Trophoblast cell (in vitro differentiated cells and primary cell): ENCODE measurements at regions not wholly inside any gene's neighbourhood (a gene's known extent, or its start where the extent isn't known, plus 50 kb on each side); places are given as distances from the start of the nearest gene placed in this dataset.
"Not testable (repeated sequence)": the region's sequence is repeated elsewhere in the genome, so short reads cannot be mapped to it uniquely, and the experiment has no call there.

Source experiments
- DNase-seq, 2 donors: peaks; one replicate each; pipeline ENCODE4 v3.0.0-alpha.2; 2016
- H2AFZ ChIP-seq: 2 replicates; pipeline ENCODE4 v1.6.1; 2013; ENCODE audit warnings: low read length, moderate library complexity, mild to moderate bottlenecking; ENCODE audit not compliant: insufficient read depth, poor library complexity
- H2AK5ac ChIP-seq: 2 replicates; pipeline ENCODE4 v1.6.1; 2013; ENCODE audit warnings: mild to moderate bottlenecking, low read length
- H2BK120ac ChIP-seq: 2 replicates; pipeline ENCODE4 v1.6.1; 2013; ENCODE audit warnings: low read length, mild to moderate bottlenecking, moderate library complexity; ENCODE audit not compliant: insufficient read depth, poor library complexity
- H2BK12ac ChIP-seq: 2 replicates; pipeline ENCODE4 v1.6.1; 2013; ENCODE audit warnings: mild to moderate bottlenecking, low read length, moderate library complexity
- H2BK5ac ChIP-seq: 2 replicates; pipeline ENCODE4 v1.6.1; 2013; ENCODE audit warnings: low read length, low read depth, moderate library complexity, mild to moderate bottlenecking; ENCODE audit not compliant: poor library complexity
- H3K14ac ChIP-seq: 2 replicates; pipeline ENCODE4 v1.6.1; 2013; ENCODE audit warnings: mild to moderate bottlenecking, low read length
- H3K18ac ChIP-seq: 2 replicates; pipeline ENCODE4 v1.6.1; 2013; ENCODE audit warnings: mild to moderate bottlenecking, low read length
- H3K23ac ChIP-seq: 2 replicates; pipeline ENCODE4 v1.6.1; 2013; ENCODE audit warnings: low read length
- H3K27ac ChIP-seq: 2 replicates; pipeline ENCODE4 v1.5.1; 2013; ENCODE audit warnings: low read depth, mild to moderate bottlenecking, inconsistent platforms, low read length, moderate library complexity
- H3K27me3 ChIP-seq: 2 replicates; pipeline ENCODE4 v1.6.1; 2013; ENCODE audit warnings: inconsistent platforms, mild to moderate bottlenecking, low read length, moderate library complexity; ENCODE audit not compliant: insufficient read depth
- H3K36me3 ChIP-seq, 2 experiments: 1 replicate in 1 of 2; 2 replicates in 1 of 2; pipeline ENCODE4 v1.6.1; 2013; ENCODE audit warnings: low read length in 2 of 2, mild to moderate bottlenecking in 2 of 2, moderate library complexity in 1 of 2; ENCODE audit not compliant: insufficient read depth in 2 of 2, control insufficient read depth in 1 of 2
- H3K4ac ChIP-seq: 2 replicates; pipeline ENCODE4 v1.6.1; 2013; ENCODE audit warnings: low read depth, mild to moderate bottlenecking, low read length, moderate library complexity
- H3K4me1 ChIP-seq, 2 experiments: 1 replicate in 1 of 2; 2 replicates in 1 of 2; pipeline ENCODE4 v1.6.1; 2013; ENCODE audit warnings: low read length in 2 of 2, mild to moderate bottlenecking in 2 of 2, moderate library complexity in 1 of 2; ENCODE audit not compliant: insufficient read depth in 2 of 2, control insufficient read depth in 1 of 2
- H3K4me2 ChIP-seq: 2 replicates; pipeline ENCODE4 v1.6.1; 2013; ENCODE audit warnings: inconsistent platforms, mild to moderate bottlenecking, low read length, moderate library complexity
- H3K4me3 ChIP-seq: 2 replicates; pipeline ENCODE4 v1.5.1; 2013; ENCODE audit warnings: mild to moderate bottlenecking, low read depth, low read length, inconsistent platforms
- H3K79me1 ChIP-seq: one replicate; pipeline ENCODE4 v1.6.1; 2013; ENCODE audit warnings: low read length
- H3K79me2 ChIP-seq: 2 replicates; pipeline ENCODE4 v1.6.1; 2013; ENCODE audit warnings: low read length, mild to moderate bottlenecking; ENCODE audit not compliant: control insufficient read depth, insufficient read depth, poor library complexity
- H3K9ac ChIP-seq: 2 replicates; pipeline ENCODE4 v1.6.1; 2013; ENCODE audit warnings: mild to moderate bottlenecking, low read length
- H3K9me3 ChIP-seq: 2 replicates; pipeline ENCODE4 v1.6.1; 2013; ENCODE audit warnings: low read depth, mild to moderate bottlenecking, control low read depth, inconsistent platforms, low read length; ENCODE audit not compliant: insufficient read depth
- H4K12ac ChIP-seq: 2 replicates; pipeline ENCODE4 v1.6.1; 2013; ENCODE audit warnings: low read depth, mild to moderate bottlenecking, low read length, moderate library complexity
- H4K8ac ChIP-seq: 2 replicates; pipeline ENCODE4 v1.6.1; 2013; ENCODE audit warnings: low read depth, mild to moderate bottlenecking, low read length, moderate library complexity
- H4K91ac ChIP-seq: one replicate; pipeline ENCODE4 v1.6.1; 2013; ENCODE audit warnings: low read depth, mild to moderate bottlenecking, low read length, moderate library complexity
- WGBS: extraction: QIAGEN DNeasy Blood & Tissue Kit; methylation state at CpG from one replicate; pipeline ENCODE4 v1.1.7; 2013; ENCODE audit warnings: missing lambda C conversion rate; ENCODE audit not compliant: insufficient read length, insufficient coverage; ENCODE audit errors: extremely low coverage; 5-methylcytosine and 5-hydroxymethylcytosine counted together

- DNase-seq: no peak
- H3K14ac ChIP-seq: no peak overlapping the region
- H2BK12ac ChIP-seq: no peak overlapping the region
- H3K4me2 ChIP-seq: no peak overlapping the region
- H3K23ac ChIP-seq: no peak overlapping the region
- H3K9ac ChIP-seq: no peak overlapping the region
- no peaks in the 10 kb centered on the region for H3K79me1 ChIP-seq
- no peaks in the 10 kb centered on the region for H3K36me3 ChIP-seq
- no peak overlapping the region for H4K91ac ChIP-seq
- H2BK5ac ChIP-seq: no peak overlapping the region
- no peaks in the 10 kb centered on the region for H3K27me3 ChIP-seq
- H3K9me3 ChIP-seq: no peaks in the 10 kb centered on the region
- no CpG with 5 or more reads among the region's 2 CpGs for WGBS
- no peak overlapping the region for H2BK120ac ChIP-seq
- no peak overlapping the region for H3K27ac ChIP-seq
- H3K79me2 ChIP-seq: no peaks in the 10 kb centered on the region
- no peak overlapping the region for H2AK5ac ChIP-seq
- no peak overlapping the region for H2AFZ ChIP-seq
- no peak overlapping the region for H4K8ac ChIP-seq
- H3K4me1 ChIP-seq: no peaks in the 10 kb centered on the region
- no peak overlapping the region for H3K4ac ChIP-seq
- no peak overlapping the region for H4K12ac ChIP-seq
- H3K4me3 ChIP-seq: no peak overlapping the region
- H3K18ac ChIP-seq: no peak overlapping the region
Measured at GRCh38 chr21:14670409-14670808, 124.3 kb upstream of the SAMSN1 start.

- not testable (repeated sequence) for DNase-seq, H3K4me2 ChIP-seq, H4K91ac ChIP-seq, H3K79me1 ChIP-seq, H2BK120ac ChIP-seq, H3K36me3 ChIP-seq, H3K23ac ChIP-seq, H4K12ac ChIP-seq, H3K9me3 ChIP-seq, H3K9ac ChIP-seq, H2AFZ ChIP-seq, H3K79me2 ChIP-seq, H3K27me3 ChIP-seq, H3K4me3 ChIP-seq, H4K8ac ChIP-seq, H2AK5ac ChIP-seq, H3K4ac ChIP-seq, H3K27ac ChIP-seq, H3K4me1 ChIP-seq, H2BK12ac ChIP-seq, H3K18ac ChIP-seq, H3K14ac ChIP-seq, H2BK5ac ChIP-seq
- WGBS: no CpG with 5 or more reads among the region's 3 CpGs
Measured at GRCh38 chr21:14669092-14669491, 123.0 kb upstream of the SAMSN1 start.

- H3K18ac ChIP-seq: no peak overlapping the region
Measured at GRCh38 chr21:14657241-14658008, 111.3 kb upstream of the SAMSN1 start.

GRCh38 chr21:14646893-14647292, 100.8 kb upstream of the SAMSN1 start:
- Histone ChIP-seq H3K4me1 (no peaks in the 10 kb centered on the region), H3K9me3 (peaks cover 1% of the 10 kb centered on the region), H3K79me2 (no peaks in the 10 kb centered on the region), H3K36me3 (no peaks in the 10 kb centered on the region), H4K8ac (no peak overlapping the region), H3K4me3 (no peak overlapping the region), H2AK5ac (no peak overlapping the region), H4K12ac (no peak overlapping the region), H3K23ac (no peak overlapping the region), H3K4ac (no peak overlapping the region), H2BK120ac (no peak overlapping the region), H3K79me1 (no peaks in the 10 kb centered on the region), H4K91ac (no peak overlapping the region), H3K4me2 (no peak overlapping the region), H3K18ac (no peak overlapping the region), H3K27me3 (no peaks in the 10 kb centered on the region), H2AFZ (no peak overlapping the region), H2BK5ac (no peak overlapping the region), H3K27ac (no peak overlapping the region), H2BK12ac (no peak overlapping the region), H3K14ac (no peak overlapping the region), H3K9ac (no peak overlapping the region)
- no peak for DNase-seq
- WGBS: no CpG with 5 or more reads among the region's 1 CpG

More at GRCh38 chr21:14657241-14658008, 111.3 kb upstream of the SAMSN1 start:
- H3K9ac ChIP-seq: no peak overlapping the region
- H3K9me3 ChIP-seq: no peaks in the 10 kb centered on the region
- no peaks in the 10 kb centered on the region for H3K79me2 ChIP-seq
- H3K4me2 ChIP-seq: no peak overlapping the region
- no peaks in the 10 kb centered on the region for H3K79me1 ChIP-seq
- no peaks in the 10 kb centered on the region for H3K36me3 ChIP-seq
- no peak overlapping the region for H3K23ac ChIP-seq
- no peak overlapping the region for H2BK5ac ChIP-seq
- no peak overlapping the region for H2BK120ac ChIP-seq
- no peak overlapping the region for H2AFZ ChIP-seq
- WGBS: no CpG with 5 or more reads among the region's 10 CpGs
- no peak overlapping the region for H4K91ac ChIP-seq
- no peak for DNase-seq
- no peak overlapping the region for H3K27ac ChIP-seq
- no peak overlapping the region for H3K14ac ChIP-seq
- H4K8ac ChIP-seq: no peak overlapping the region
- H4K12ac ChIP-seq: no peak overlapping the region
- H2AK5ac ChIP-seq: no peak overlapping the region
- no peaks in the 10 kb centered on the region for H3K4me1 ChIP-seq
- H3K27me3 ChIP-seq: no peaks in the 10 kb centered on the region
- H2BK12ac ChIP-seq: no peak overlapping the region
- H3K4ac ChIP-seq: no peak overlapping the region
- no peak overlapping the region for H3K4me3 ChIP-seq
